ENCODE measurements at regions not wholly inside any gene's neighbourhood (a gene's known extent, or its start where the extent isn't known, plus 50 kb on each side); places are given as distances from the start of the nearest gene placed in this dataset.

DNA sequence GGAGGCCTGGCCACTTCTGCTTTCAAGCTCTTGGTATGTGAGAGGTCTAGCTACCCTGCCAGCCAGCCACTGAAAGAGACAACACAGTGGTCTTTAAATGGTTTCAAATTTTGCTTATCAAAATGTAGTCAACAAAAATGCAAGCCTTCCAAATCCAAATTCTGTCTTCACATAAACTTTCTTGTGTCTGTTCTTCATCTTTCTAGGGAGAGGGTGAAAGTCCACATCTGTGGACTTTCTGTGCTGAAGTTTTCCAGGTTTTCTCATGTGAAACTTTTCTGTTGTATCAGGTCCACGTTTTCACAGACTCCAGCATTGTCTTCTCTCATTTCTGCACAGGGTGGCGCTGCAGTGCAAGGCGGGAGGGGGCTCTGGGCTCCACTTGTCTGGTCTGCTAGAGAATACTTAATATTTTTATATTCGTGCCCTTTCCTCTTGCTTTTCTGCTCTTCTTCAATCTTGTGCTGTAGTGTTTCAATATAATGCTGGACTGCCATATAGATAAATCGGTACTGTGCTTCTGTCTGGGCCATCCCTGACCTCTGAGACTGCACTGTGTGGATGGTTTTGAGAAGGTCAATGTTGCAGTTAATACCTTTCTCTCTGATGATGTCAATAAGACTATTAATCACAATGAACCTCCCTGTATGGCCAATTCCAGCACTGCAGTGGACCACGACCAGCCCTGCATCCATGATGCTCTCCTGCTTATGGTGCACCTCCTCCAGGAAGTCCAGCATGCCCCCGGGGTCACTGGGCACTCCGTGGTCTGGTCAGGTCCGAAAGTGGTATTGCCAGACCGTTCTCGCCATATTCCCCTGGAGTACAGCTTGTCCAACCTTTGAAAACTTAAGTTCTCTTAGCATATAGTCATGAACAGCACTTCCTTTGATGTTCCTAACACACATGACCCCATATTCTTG is 161.6 kb upstream of the TNFAIP3 start:
- TF ChIP-seq, protein P1, sequence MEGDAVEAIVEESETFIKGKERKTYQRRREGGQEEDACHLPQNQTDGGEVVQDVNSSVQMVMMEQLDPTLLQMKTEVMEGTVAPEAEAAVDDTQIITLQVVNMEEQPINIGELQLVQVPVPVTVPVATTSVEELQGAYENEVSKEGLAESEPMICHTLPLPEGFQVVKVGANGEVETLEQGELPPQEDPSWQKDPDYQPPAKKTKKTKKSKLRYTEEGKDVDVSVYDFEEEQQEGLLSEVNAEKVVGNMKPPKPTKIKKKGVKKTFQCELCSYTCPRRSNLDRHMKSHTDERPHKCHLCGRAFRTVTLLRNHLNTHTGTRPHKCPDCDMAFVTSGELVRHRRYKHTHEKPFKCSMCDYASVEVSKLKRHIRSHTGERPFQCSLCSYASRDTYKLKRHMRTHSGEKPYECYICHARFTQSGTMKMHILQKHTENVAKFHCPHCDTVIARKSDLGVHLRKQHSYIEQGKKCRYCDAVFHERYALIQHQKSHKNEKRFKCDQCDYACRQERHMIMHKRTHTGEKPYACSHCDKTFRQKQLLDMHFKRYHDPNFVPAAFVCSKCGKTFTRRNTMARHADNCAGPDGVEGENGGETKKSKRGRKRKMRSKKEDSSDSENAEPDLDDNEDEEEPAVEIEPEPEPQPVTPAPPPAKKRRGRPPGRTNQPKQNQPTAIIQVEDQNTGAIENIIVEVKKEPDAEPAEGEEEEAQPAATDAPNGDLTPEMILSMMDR (conservative IDR thresholded peaks at IDR 0.05; ENCODE audit: control insufficient read depth, insufficient read depth, low read depth, low read length), result peak; percentile 94
- peak; percentile 62 for DNase-seq (ENCODE audit: low read depth)
- H3K4me3 ChIP-seq (ENCODE audit: control insufficient read depth, low read depth, low read length), result no peak overlapping the region

DNA sequence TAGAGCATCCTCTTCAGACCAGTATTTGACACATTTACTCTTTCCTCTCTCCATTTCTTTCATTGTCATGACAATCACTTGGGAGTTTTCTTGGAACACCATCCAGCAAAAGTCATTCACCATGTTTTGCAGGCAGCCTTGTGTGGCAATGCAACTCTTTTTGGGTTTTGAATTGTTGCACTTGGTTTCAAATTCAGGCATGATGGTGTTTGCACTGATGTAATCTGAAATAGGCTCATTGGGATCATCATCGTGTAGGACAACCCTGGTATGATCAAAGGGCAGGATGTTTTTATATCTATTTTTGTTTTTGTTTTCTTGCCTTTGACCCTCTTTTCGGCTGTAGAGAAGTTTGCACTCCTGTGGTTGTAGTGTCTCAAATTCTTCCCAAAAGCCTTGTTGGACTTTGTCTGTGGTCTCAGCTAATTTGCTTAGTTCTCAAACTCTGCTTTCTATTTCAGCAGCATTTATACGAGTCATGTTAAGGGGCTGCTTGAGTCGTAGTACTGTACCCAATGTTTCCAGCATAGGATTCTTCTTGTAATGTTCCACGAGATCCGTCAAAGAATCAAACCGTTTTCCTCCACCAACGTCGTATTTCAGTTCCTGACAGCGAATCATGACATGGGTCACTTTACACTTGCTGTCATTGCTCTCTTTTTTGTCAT is 160.8 kb upstream of the TNFAIP3 start:
- no peak for DNase-seq (ENCODE audit: low read depth)

DNA sequence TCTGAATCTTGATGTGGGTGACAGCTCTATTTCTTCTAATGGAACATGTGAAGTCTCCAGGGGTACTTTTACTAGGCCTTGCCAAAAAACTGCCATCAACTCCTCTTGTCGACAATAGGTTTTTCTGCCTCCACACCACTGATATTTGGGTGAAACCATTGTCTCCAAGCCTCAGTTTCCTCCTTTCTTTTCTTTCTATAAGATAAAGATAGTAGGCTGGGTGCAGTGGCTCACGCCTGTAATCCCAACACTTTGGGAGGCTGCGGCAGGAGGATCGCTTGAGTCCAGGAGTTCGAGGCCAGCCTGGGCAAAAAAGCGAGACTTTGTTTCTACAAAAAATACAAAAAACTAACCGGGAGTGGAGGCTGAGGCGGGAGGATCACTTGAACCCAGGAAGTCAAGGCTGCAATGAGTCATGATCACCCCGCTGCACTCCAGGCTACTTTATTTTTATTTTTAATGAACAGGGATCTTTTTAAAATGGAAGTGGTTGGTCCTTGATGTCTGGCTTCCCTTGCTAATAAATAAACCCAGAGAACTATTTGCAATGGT is 159.9 kb upstream of the TNFAIP3 start:
- no peak for DNase-seq (ENCODE audit: low read depth)
- no peak overlapping the region for H3K4me3 ChIP-seq (ENCODE audit: control insufficient read depth, low read depth, low read length)
- TF ChIP-seq, protein P1 (conservative IDR thresholded peaks at IDR 0.05; ENCODE audit: control insufficient read depth, insufficient read depth, low read depth, low read length), result no peak

More for the DNA sequence above, 160.8 kb upstream of the TNFAIP3 start:
- no peak overlapping the region for H3K4me3 ChIP-seq (ENCODE audit: control insufficient read depth, low read depth, low read length)
- TF ChIP-seq, protein P1 (conservative IDR thresholded peaks at IDR 0.05; ENCODE audit: control insufficient read depth, insufficient read depth, low read depth, low read length), result no peak

DNA sequence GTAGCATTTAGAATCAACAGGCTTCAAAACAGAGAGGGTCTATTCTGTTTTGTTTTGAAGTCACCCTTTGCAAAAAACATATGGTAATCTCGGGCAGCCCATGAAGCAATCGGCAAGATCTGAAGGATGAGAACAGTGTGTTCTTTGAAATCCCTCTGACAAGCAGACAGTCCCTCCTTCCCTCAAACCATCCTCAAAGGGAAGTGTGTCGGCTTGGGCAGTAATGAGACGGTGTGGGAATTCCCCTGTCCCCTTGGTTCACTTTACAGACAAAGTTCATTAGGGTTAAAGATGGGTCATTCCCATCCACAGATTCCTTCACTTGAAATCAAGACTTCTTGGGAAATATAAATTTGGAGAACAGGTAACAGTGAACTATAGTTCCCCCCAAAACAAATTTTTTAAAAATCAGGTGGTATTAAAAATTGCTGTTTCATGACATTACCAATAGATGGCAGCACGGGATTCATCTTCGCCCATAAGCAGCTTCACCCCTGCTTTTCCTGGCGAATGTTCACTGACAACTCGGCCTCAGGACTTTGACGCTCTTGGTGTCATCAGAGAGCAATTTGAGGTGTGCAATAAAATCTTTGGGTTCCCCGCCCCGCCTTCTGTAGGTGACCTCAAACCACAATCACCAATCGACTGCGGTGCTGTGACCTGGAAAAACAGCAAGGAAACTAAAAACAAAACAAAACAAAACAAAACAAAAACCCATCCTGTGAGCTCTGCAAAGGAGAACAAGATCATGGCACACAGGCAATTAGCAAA is 159.3 kb upstream of the TNFAIP3 start:
- H3K4me3 ChIP-seq (ENCODE audit: control insufficient read depth, low read depth, low read length), result no peak overlapping the region
- TF ChIP-seq, protein P1 (conservative IDR thresholded peaks at IDR 0.05; ENCODE audit: control insufficient read depth, insufficient read depth, low read depth, low read length), result peak; percentile 84
- DNase-seq (ENCODE audit: low read depth), result peak; percentile 87

DNA sequence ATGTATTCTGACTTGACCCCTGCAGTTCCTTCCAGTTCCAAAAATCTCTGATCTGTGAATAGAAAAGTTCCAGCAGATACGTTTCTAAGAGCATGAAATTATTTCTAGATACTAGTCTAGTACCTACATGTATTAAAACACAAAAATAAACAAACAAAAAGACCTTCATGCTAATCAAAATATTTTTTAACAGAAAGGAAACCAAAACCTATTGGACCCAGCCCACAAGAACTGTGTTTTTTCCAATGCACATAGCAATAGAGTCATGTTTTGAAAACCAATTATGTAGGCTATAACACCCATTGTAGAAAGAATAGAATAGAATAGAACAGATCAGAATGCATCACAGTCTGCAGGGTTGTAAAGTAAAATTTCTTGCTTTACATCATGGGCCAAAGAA is 158.6 kb upstream of the TNFAIP3 start:
- TF ChIP-seq, protein P1 (conservative IDR thresholded peaks at IDR 0.05; ENCODE audit: control insufficient read depth, insufficient read depth, low read depth, low read length), result no peak
- DNase-seq (ENCODE audit: low read depth), result no peak
- no peak overlapping the region for H3K4me3 ChIP-seq (ENCODE audit: control insufficient read depth, low read depth, low read length)

Measured in fibroblast of mammary gland (primary cell).